GM10266 (cell line): ENCODE measurements at regions not wholly inside any gene's neighbourhood (a gene's known extent, or its start where the extent isn't known, plus 50 kb on each side); places are given as distances from the start of the nearest gene placed in this dataset.
"Not testable (repeated sequence)": the region's sequence is repeated elsewhere in the genome, so short reads cannot be mapped to it uniquely, and the experiment has no call there.

Source experiments
- DNase-seq: peaks from one replicate; pipeline ENCODE4 v3.0.0; 2012; ENCODE audit errors: extremely low spot score
- TF ChIP-seq, protein P1 (sequence below): IDR thresholded peaks from 2 replicates; pipeline ENCODE4 v1.5.1; 2012; ENCODE audit warnings: mild to moderate bottlenecking, low read depth; ENCODE audit not compliant: control insufficient read depth, insufficient read depth; ENCODE audit errors: missing control alignments

DNA sequence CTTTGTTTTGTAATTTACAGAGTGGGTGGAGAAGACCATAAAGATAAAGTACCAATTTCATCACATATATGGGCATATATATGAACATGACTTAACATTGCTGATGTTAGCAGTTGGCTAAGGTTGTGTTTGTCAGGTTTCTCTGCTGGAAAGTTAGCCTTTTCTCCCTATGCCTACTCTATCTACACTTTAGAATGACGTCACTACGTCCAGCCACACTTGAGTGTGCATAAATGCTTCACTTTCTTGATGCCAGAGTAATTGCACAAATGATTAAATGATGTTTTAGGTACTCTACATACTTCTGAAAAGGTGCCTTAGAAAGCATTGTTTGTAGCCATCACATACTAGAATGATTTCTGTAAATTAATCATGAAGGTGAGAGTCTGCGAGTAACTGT, 759.2 kb upstream of the MGAT4C start:
- no peak for DNase-seq
- TF ChIP-seq, protein P1, sequence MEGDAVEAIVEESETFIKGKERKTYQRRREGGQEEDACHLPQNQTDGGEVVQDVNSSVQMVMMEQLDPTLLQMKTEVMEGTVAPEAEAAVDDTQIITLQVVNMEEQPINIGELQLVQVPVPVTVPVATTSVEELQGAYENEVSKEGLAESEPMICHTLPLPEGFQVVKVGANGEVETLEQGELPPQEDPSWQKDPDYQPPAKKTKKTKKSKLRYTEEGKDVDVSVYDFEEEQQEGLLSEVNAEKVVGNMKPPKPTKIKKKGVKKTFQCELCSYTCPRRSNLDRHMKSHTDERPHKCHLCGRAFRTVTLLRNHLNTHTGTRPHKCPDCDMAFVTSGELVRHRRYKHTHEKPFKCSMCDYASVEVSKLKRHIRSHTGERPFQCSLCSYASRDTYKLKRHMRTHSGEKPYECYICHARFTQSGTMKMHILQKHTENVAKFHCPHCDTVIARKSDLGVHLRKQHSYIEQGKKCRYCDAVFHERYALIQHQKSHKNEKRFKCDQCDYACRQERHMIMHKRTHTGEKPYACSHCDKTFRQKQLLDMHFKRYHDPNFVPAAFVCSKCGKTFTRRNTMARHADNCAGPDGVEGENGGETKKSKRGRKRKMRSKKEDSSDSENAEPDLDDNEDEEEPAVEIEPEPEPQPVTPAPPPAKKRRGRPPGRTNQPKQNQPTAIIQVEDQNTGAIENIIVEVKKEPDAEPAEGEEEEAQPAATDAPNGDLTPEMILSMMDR, result no peak

DNA sequence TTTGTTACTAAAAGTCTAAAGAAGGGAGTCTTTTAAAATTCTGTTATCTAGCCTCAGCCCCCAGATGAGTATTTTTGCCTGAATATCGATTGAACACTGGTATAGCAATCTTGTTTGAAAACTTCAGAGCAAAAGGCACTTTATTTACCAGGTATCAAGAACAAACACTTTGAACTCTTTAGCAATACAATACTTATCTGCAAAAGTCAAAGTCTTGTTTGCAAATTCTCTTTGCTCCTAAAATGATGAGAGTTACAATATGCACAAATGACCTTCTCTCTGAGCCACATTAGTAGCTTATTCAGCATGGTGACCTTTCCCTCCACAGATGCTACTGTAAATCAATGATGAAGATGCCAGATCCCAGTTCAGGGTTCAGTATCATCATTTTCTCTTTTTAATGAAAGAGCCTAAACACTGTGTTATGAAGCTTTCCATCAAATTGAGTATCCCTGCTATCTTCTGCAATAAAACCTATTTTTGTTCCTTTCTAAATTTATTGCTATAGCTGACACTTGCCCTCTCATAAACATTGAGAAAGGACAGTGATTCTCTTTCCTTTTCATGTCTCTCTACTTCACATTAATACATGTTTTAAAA, 752.7 kb upstream of the MGAT4C start:
- DNase-seq, result no peak
- TF ChIP-seq, protein P1, result no peak

DNA sequence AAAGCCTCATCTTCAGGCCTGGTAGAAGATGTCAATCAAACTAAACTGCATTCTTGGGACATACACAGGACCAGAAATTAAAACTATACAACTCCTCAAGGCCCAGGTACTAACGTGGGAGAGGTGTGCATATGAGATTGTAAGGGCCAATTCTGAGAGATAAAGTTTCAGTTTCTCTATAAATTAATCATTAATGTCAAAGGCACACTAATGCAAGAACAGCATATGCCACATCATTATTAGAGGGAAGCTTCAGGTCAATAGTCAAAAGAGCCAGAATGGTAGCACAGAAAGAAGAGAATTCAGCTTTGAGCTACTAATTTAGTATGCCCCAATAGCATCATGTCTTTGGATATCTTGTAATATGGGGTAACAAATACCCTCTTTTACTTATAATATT, 744.9 kb upstream of the MGAT4C start:
- TF ChIP-seq, protein P1, result no peak
- no peak for DNase-seq

DNA sequence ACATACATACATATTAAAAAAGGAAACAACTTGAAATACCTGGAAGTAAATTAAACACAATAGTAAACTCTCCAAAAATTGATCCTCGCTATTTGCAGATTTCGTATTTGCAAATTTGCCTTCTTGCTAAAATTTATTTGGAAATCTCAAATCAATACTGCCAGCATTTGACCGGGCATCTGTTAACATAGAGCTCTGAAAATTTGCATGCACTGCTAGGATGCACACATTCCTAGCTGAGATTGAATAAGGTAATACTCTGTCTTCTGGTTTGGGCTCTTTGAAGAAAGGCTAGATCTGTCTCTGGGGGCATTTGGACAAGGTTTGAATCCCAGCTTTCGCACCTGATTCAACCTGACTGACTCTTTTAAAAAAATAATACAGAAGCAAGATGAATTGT, 729.1 kb upstream of the MGAT4C start:
- TF ChIP-seq, protein P1, result no peak
- DNase-seq, result no peak

DNA sequence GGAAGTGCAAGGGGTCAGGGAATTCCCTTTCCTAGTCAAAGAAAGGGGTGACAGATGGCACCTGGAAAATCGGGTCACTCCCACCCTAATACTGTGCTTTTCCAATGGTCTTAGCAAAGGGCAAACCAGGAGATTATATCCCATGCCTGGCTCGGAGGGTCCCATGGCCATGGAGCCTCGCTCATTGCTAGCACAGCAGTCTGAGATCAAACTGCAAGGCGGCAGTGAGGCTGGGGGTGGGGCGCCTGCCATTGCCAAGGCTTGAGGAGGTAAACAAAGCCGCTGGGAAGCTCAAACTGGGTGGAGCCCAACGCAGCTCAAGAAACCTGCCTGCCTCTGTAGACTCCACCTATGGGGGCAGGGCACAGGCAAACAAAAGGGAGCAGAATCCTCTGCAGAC, 714.4 kb upstream of the MGAT4C start:
- DNase-seq, result not testable (repeated sequence)

DNA sequence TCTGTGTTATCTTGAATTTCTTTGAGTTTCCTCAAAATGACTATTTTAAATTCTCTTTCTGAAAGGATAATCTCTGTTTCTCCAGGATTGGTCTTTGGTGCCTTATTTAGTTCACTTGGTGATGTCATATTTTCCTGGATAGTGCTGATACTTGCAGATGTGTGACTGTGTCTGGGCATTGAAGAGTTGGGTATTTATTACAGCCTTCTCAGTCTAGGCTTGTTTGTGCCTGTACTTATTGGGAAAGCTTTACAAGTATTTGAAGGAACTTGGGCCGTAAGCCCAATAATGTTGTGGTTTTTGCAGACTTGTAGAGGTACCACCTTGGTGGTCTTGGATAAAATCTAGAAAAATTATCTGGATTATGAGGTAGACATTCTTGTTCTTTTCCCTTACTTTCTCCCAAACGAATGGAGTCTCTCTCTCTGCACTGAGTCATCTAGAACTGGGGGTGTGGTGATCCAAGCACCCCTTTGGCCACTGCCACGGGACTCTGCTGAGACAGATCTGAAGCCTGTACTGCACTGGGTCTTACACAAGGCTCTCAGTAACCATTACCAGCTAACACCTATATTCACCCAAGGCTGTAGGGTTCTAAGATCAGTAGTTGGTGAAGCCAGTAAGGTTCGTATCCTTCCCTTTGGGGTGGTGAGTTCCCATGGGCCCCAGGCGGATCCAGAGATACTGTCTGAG, 703.7 kb upstream of the MGAT4C start:
- TF ChIP-seq, protein P1, result no peak
- DNase-seq, result no peak

DNA sequence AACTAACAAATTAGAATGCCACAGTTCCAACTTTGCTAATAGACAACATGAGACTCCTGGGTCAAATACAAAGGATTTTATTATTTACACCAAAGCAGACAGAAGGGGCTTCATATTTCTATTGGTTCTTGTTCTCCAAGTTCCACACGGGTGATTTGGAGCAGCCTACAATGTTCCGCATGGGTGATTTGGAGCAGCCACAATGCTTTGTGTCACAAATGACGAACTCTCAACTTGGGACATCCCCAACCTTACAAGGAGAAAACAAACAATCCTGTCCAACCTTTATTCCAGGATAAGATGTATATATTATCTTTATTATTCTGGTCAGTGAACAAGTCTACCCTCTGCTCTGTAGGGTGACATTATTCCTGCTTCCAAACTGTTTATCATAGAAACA, 694.3 kb upstream of the MGAT4C start:
- DNase-seq, result no peak
- TF ChIP-seq, protein P1, result no peak
